H1 (cell line): ENCODE measurements at regions not wholly inside any gene's neighbourhood (a gene's known extent, or its start where the extent isn't known, plus 50 kb on each side); places are given as distances from the start of the nearest gene placed in this dataset.

Source experiments
- CBX5 ChIP-seq: fragments of 300-800, 300-1000 bp; sonication (generic); IDR thresholded peaks from 2 replicates; pipeline ENCODE4 v1.7.1; 2016; ENCODE audit warnings: antibody characterized with exemption, low read length, low read depth
- CTCF ChIP-seq, 3 experiments: IDR thresholded peaks; 1 replicate in 2 of 3; 2 replicates in 1 of 3; pipeline versions ENCODE4 v1.5.1 to v1.6.1; 2011; ENCODE audit warnings: low read length in 3 of 3, mild to moderate bottlenecking in 3 of 3, inconsistent platforms in 2 of 3, low read depth in 1 of 3, moderate library complexity in 1 of 3; ENCODE audit not compliant: insufficient read depth in 1 of 3; ENCODE audit errors: control extremely low read depth in 1 of 3
- EP300 ChIP-seq, 2 experiments: IDR thresholded peaks; 1 replicate in 1 of 2; 2 replicates in 1 of 2; pipeline ENCODE4 v1.6.1; 2011 to 2012; ENCODE audit warnings: low read depth in 2 of 2, low read length in 2 of 2, mild to moderate bottlenecking in 2 of 2, borderline replicate concordance in 1 of 2, inconsistent platforms in 1 of 2, moderate library complexity in 1 of 2
- EZH2 ChIP-seq: fragments of 200-600 bp; sonication (generic); IDR thresholded peaks from 2 replicates; pipeline ENCODE4 v1.7.1; 2012; ENCODE audit warnings: low read depth, mild to moderate bottlenecking, moderate library complexity, low read length, inconsistent platforms; ENCODE audit not compliant: severe bottlenecking
- HDAC6 ChIP-seq: IDR thresholded peaks from one replicate; pipeline ENCODE4 v1.7.1; 2012; ENCODE audit warnings: low read depth, mild to moderate bottlenecking, inconsistent platforms, low read length, moderate library complexity
- JUN ChIP-seq: IDR thresholded peaks from 2 replicates; pipeline ENCODE4 v1.6.1; 2011; ENCODE audit warnings: low read depth, mild to moderate bottlenecking, improper control_type of control experiment, low read length
- MAX ChIP-seq: IDR thresholded peaks from 2 replicates; pipeline ENCODE4 v1.6.1; 2012; ENCODE audit warnings: inconsistent platforms
- POLR2A ChIP-seq, 2 experiments: IDR thresholded peaks; 1 replicate in 1 of 2; 2 replicates in 1 of 2; pipeline ENCODE4 v1.6.1; 2011; ENCODE audit warnings: low read depth in 2 of 2, low read length in 2 of 2, mild to moderate bottlenecking in 2 of 2; ENCODE audit errors: control extremely low read depth in 1 of 2
- POLR2AphosphoS5 ChIP-seq: IDR thresholded peaks from 2 replicates; pipeline ENCODE4 v1.6.1; 2011; ENCODE audit warnings: low read depth, low read length
- SP1 ChIP-seq: IDR thresholded peaks from 2 replicates; pipeline ENCODE4 v1.6.1; 2011; ENCODE audit warnings: low read depth, low read length
- TBP ChIP-seq: IDR thresholded peaks from 2 replicates; pipeline ENCODE4 v1.6.1; 2011; ENCODE audit warnings: low read depth, low read length, improper control_type of control experiment

- TF ChIP-seq CTCF (IDR thresholded peaks at IDR 0.05; ENCODE audit: control extremely low read depth in 1 of 3, insufficient read depth in 1 of 3, low read depth in 1 of 3, low read length in 3 of 3) (no peak), CBX5 (no peak), MAX (no peak), HDAC6 (no peak), TBP (no peak), EZH2 (no peak), SP1 (no peak), POLR2AphosphoS5 (no peak), JUN (no peak), POLR2A (IDR thresholded peaks at IDR 0.05; ENCODE audit: control extremely low read depth in 1 of 2, low read depth in 2 of 2, low read length in 2 of 2) (no peak), EP300 (IDR thresholded peaks at IDR 0.05; ENCODE audit: borderline replicate concordance in 1 of 2, low read depth in 2 of 2, low read length in 2 of 2) (no peak)
Measured at GRCh38 chr15:31840849-31841476, 189.4 kb upstream of the CHRNA7 start.
